Lower leg skin (tissue), 4 donors: ENCODE measurements at regions not wholly inside any gene's neighbourhood (a gene's known extent, or its start where the extent isn't known, plus 50 kb on each side); places are given as distances from the start of the nearest gene placed in this dataset.

ENCODE experiments used
- DNase-seq, 2 donors: peaks; one replicate each; pipeline ENCODE4 v3.0.0-alpha.2; 2019; ENCODE audit warnings: low spot score in 2 of 2
- H3K4me3 ChIP-seq: fragments of 200-600 bp; sonication (generic); 2 replicates; pipeline ENCODE4 v1.5.1; 2017; ENCODE audit warnings: mild to moderate bottlenecking, low read depth; ENCODE audit not compliant: poor library complexity, severe bottlenecking
- CTCF ChIP-seq, 3 donors: fragments of 450-650 bp; IDR thresholded peaks; one replicate each; pipeline ENCODE4 v1.5.1; 2016; ENCODE audit warnings: antibody characterized with exemption in 3 of 3, mild to moderate bottlenecking in 3 of 3, moderate library complexity in 2 of 3
- POLR2A ChIP-seq, 2 donors: fragments of 450-650 bp; IDR thresholded peaks; one replicate each; pipeline ENCODE4 v1.6.1; 2016 to 2017; ENCODE audit warnings: antibody characterized with exemption in 2 of 2, mild to moderate bottlenecking in 1 of 2, moderate library complexity in 1 of 2
- WGBS, 2 donors: methylation state at CpG; one replicate each; pipeline ENCODE4 v1.1.5; 2018; 5-methylcytosine and 5-hydroxymethylcytosine counted together
- intact Hi-C: fragments of 100-400 bp; cut with DNase I; formaldehyde crosslinking; loops from one replicate; pipeline ENCODE4 v1.15.0; 2023; ENCODE audit warnings: low total_unique reads

GRCh38 chr16:7763111-7763510 is 430.5 kb downstream of the RBFOX1 start:
- intact Hi-C loops: no loop called here
- DNase-seq: no peak
- 67 to 72% methylated on average over 8 of the region's 8 CpGs for WGBS, 2 donors
- H3K4me3 ChIP-seq: no peak overlapping the region
- TF ChIP-seq CTCF (IDR thresholded peaks at IDR 0.05) (no peak), POLR2A (IDR thresholded peaks at IDR 0.05) (no peak)
